Endothelial cell of umbilical vein (primary cell): ENCODE measurements at regions not wholly inside any gene's neighbourhood (a gene's known extent, or its start where the extent isn't known, plus 50 kb on each side); places are given as distances from the start of the nearest gene placed in this dataset.

Source experiments
- CTCF ChIP-seq, 2 donors: IDR thresholded peaks; 1 replicate in 1 of 2; 2 replicates in 1 of 2; pipeline ENCODE4 v1.5.1; 2011; ENCODE audit warnings: low read length in 2 of 2, mild to moderate bottlenecking in 2 of 2, moderate library complexity in 2 of 2, control low read depth in 1 of 2, inconsistent platforms in 1 of 2, low read depth in 1 of 2; ENCODE audit not compliant: insufficient read depth in 1 of 2; ENCODE audit errors: extremely low read depth in 1 of 2
- EZH2 ChIP-seq: IDR thresholded peaks from 2 replicates; pipeline ENCODE4 v1.6.1; 2012; ENCODE audit warnings: borderline replicate concordance, low read depth, mild to moderate bottlenecking, moderate library complexity, low read length, inconsistent platforms; ENCODE audit not compliant: severe bottlenecking
- FOS ChIP-seq: IDR thresholded peaks from 2 replicates; pipeline ENCODE4 v1.6.1; 2011; ENCODE audit warnings: mild to moderate bottlenecking, low read length, moderate library complexity, borderline replicate concordance; ENCODE audit not compliant: insufficient read depth
- MAX ChIP-seq: IDR thresholded peaks from 2 replicates; pipeline ENCODE4 v1.6.1; 2011; ENCODE audit not compliant: insufficient read depth, insufficient read length
- MYC ChIP-seq: IDR thresholded peaks from one replicate; pipeline ENCODE4 v1.6.1; 2011; ENCODE audit warnings: mild to moderate bottlenecking, low read depth, low read length
- POLR2A ChIP-seq: IDR thresholded peaks from 2 replicates; pipeline ENCODE4 v1.6.1; 2012; ENCODE audit warnings: low read depth, mild to moderate bottlenecking, control low read depth, low read length
- POLR2AphosphoS5 ChIP-seq: IDR thresholded peaks from 2 replicates; pipeline ENCODE4 v1.6.1; 2012; ENCODE audit warnings: low read depth, mild to moderate bottlenecking, control low read depth, low read length, moderate library complexity; ENCODE audit not compliant: insufficient read depth

- no peak for TF ChIP-seq EZH2
- no peak for TF ChIP-seq CTCF (IDR thresholded peaks at IDR 0.05; ENCODE audit: extremely low read depth in 1 of 2, insufficient read depth in 1 of 2, low read depth in 1 of 2, low read length in 2 of 2)
- no peak for TF ChIP-seq POLR2AphosphoS5
- TF ChIP-seq MYC: no peak
- no peak for TF ChIP-seq POLR2A
- TF ChIP-seq FOS: no peak
- no peak for TF ChIP-seq MAX
Measured at GRCh38 chr1:229076195-229076594, 194.7 kb upstream of the RAB4A start.
